HG02938 (cell line): ENCODE measurements at regions not wholly inside any gene's neighbourhood (a gene's known extent, or its start where the extent isn't known, plus 50 kb on each side); places are given as distances from the start of the nearest gene placed in this dataset.

Experiments used
- ATAC-seq: cut with Tn5 transposase; IDR thresholded peaks from one replicate; pipeline ENCODE4 v1.9.1; 2021; ENCODE audit warnings: mild to moderate bottlenecking, moderate library complexity; ENCODE audit not compliant: unreplicated experiment

- no peak for ATAC-seq
Measured at GRCh38 chr12:47025349-47025748, 54.1 kb upstream of the PCED1B start.

GRCh38 chr12:47025798-47026197 lies 53.6 kb upstream of the PCED1B start:
- ATAC-seq = no peak

GRCh38 chr12:47026291-47026690 lies 53.1 kb upstream of the PCED1B start:
- ATAC-seq = no peak
